ENCODE measurements at regions not wholly inside any gene's neighbourhood (a gene's known extent, or its start where the extent isn't known, plus 50 kb on each side); places are given as distances from the start of the nearest gene placed in this dataset.

DNA sequence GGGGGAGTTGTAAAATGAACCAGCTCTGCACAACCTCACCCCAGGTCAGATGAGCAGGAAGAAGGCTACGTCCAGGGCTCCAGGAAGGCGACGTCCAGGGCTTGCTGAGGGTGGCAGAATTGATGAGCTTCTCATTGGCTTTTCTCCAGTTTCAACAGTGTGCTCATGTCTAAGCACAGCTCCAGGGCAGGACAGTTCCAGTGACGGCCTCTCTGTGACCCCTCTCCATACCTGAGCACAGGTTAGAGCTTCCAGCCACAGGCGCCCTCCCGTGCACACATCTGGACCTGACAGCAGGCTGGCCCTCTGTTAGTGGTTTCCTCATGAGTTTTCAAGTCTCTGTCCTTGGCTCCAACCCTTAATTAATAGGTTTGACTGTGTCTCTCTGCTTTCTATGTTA, 327.6 kb downstream of the ZNF516 start:
- Mint-ChIP-seq H3K27ac (no peak overlapping the region), H3K36me3 (no peaks in the 10 kb centered on the region), H3K4me3 (no peak overlapping the region), H3K27me3 (peaks cover 1 to 3% of the 10 kb centered on the region in 2 donors), H3K9me3 (peaks cover 0 to 3% (median 0%) of the 10 kb centered on the region in 8 donors), H3K4me1 (no peaks in the 10 kb centered on the region)
- no peaks in the 10 kb centered on the region for H3K9me3 ChIP-seq (ENCODE audit: control insufficient read depth in 1 of 2, low read length in 2 of 2)
- DNase-seq: no peak
- H3K27me3 ChIP-seq (ENCODE audit: insufficient read depth, low read length): no peaks in the 10 kb centered on the region
- no peaks in the 10 kb centered on the region for H3K36me3 ChIP-seq (ENCODE audit: insufficient read depth, low read length)
- H3K4me1 ChIP-seq (ENCODE audit: insufficient read depth, low read length): no peaks in the 10 kb centered on the region
- ChIA-PET CTCF (ENCODE audit: partially characterized antibody) (no interaction called here), POLR2A (ENCODE audit: partially characterized antibody) (no interaction called here)
- H3K27ac ChIP-seq (ENCODE audit: low read depth, low read length): no peak overlapping the region
- intact Hi-C loops (cut with micrococcal nuclease): no loop called here
- no peak overlapping the region for H3K4me3 ChIP-seq (ENCODE audit: low read length in 2 of 2)

DNA sequence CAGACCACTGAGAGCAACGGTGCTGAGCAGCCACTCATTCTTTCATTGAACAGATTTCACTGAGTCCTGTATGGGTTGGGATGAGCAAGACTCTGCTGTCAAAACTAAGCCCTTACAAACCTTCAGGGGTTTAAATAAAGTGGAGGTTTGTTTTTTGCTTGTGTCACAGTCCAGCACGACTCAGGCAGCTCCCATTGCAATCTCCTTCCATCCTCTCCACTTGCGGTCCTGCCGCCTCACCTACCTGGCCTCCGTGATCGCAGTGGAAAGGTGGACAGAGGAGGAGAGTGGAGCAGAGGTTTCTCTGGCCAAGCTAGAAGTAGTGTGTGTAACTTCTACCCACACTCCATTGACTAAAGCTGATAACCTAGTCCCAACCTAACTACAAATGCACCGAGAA, 332.2 kb downstream of the ZNF516 start:
- no peak overlapping the region for H3K4me3 Mint-ChIP-seq
- Histone ChIP-seq H3K4me3 (ENCODE audit: low read length in 2 of 2) (no peak overlapping the region), H3K9me3 (ENCODE audit: control insufficient read depth in 1 of 2, low read length in 2 of 2) (no peaks in the 10 kb centered on the region), H3K36me3 (ENCODE audit: insufficient read depth, low read length) (no peaks in the 10 kb centered on the region), H3K27me3 (ENCODE audit: insufficient read depth, low read length) (no peaks in the 10 kb centered on the region), H3K27ac (ENCODE audit: low read depth, low read length) (no peak overlapping the region), H3K4me1 (ENCODE audit: insufficient read depth, low read length) (no peaks in the 10 kb centered on the region)
- no peaks in the 10 kb centered on the region for H3K4me1 Mint-ChIP-seq
- DNase-seq: no peak
- intact Hi-C loops (cut with micrococcal nuclease): no loop called here
- H3K27me3 Mint-ChIP-seq: peaks cover 0 to 3% of the 10 kb centered on the region in 2 donors
- H3K27ac Mint-ChIP-seq: no peak overlapping the region
- CTCF ChIA-PET (ENCODE audit: partially characterized antibody): no interaction called here
- no peaks in the 10 kb centered on the region for H3K36me3 Mint-ChIP-seq
- peaks cover 0 to 3% (median 0%) of the 10 kb centered on the region in 8 donors for H3K9me3 Mint-ChIP-seq
- POLR2A ChIA-PET (ENCODE audit: partially characterized antibody): no interaction called here

DNA sequence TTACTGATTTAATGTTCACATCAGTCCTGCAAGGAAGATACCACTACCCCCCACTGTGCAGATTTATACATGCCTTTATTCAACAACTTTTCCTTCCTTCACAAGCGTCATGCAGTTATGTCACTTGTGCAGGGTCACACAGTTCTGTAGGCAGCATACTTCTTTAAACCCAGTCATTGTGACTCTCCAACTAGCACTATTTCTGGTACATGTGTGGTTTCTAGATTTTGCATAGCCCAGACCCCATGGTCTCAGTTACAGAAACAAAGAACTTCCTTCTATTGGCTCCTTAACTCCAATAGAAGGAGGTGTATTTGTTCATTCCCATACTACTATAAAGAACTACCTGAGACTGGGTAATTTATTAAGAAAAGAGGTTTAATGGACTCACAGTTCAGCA, 333.1 kb downstream of the ZNF516 start:
- Histone ChIP-seq H3K9me3 (ENCODE audit: control insufficient read depth in 1 of 2, low read length in 2 of 2) (no peaks in the 10 kb centered on the region), H3K27me3 (ENCODE audit: insufficient read depth, low read length) (no peaks in the 10 kb centered on the region), H3K4me1 (ENCODE audit: insufficient read depth, low read length) (no peaks in the 10 kb centered on the region), H3K27ac (ENCODE audit: low read depth, low read length) (no peak overlapping the region), H3K4me3 (ENCODE audit: low read length in 2 of 2) (no peak overlapping the region), H3K36me3 (ENCODE audit: insufficient read depth, low read length) (no peaks in the 10 kb centered on the region)
- peaks cover 0 to 3% (median 0%) of the 10 kb centered on the region in 8 donors for H3K9me3 Mint-ChIP-seq
- ChIA-PET POLR2A (ENCODE audit: partially characterized antibody) (no interaction called here), CTCF (ENCODE audit: partially characterized antibody) (no interaction called here)
- no peak overlapping the region for H3K27ac Mint-ChIP-seq
- no peak for DNase-seq
- H3K36me3 Mint-ChIP-seq: no peaks in the 10 kb centered on the region
- intact Hi-C loops (cut with micrococcal nuclease): no loop called here
- no peaks in the 10 kb centered on the region for H3K4me1 Mint-ChIP-seq
- H3K27me3 Mint-ChIP-seq: peaks cover 0 to 3% of the 10 kb centered on the region in 2 donors
- no peak overlapping the region for H3K4me3 Mint-ChIP-seq

DNA sequence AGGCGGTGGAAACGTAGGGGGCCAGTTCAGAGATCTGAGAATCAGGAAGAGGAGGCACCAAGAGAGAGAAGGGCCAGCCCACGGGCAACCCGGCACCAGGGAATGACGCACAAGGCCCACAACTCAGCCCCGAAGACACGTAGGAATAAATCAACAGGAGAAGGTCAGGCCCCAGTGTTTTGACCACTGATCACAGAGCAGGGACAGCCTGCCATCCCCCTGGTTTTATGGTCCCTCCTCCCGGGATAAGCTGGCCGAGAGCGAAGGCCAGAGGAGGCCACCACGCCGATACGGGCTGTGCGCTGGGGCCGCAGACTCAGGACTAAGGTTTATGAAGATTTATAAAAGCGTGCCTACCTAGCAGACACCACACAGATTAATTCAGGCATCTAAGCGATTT, 341.4 kb downstream of the ZNF516 start:
- Mint-ChIP-seq H3K4me1 (no peaks in the 10 kb centered on the region), H3K36me3 (no peaks in the 10 kb centered on the region), H3K4me3 (no peak overlapping the region), H3K27ac (no peak overlapping the region), H3K27me3 (peaks cover 0 to 2% of the 10 kb centered on the region in 2 donors), H3K9me3 (peaks cover 0 to 4% (median 0%) of the 10 kb centered on the region in 8 donors)
- Histone ChIP-seq H3K9me3 (ENCODE audit: control insufficient read depth in 1 of 2, low read length in 2 of 2) (no peaks in the 10 kb centered on the region), H3K4me3 (ENCODE audit: low read length in 2 of 2) (no peak overlapping the region), H3K27ac (ENCODE audit: low read depth, low read length) (no peak overlapping the region), H3K4me1 (ENCODE audit: insufficient read depth, low read length) (no peaks in the 10 kb centered on the region), H3K36me3 (ENCODE audit: insufficient read depth, low read length) (no peaks in the 10 kb centered on the region), H3K27me3 (ENCODE audit: insufficient read depth, low read length) (no peaks in the 10 kb centered on the region)
- POLR2A ChIA-PET (ENCODE audit: partially characterized antibody): no interaction called here
- intact Hi-C loops (cut with micrococcal nuclease): no loop called here
- no peak for DNase-seq
- CTCF ChIA-PET (ENCODE audit: partially characterized antibody): no interaction called here

DNA sequence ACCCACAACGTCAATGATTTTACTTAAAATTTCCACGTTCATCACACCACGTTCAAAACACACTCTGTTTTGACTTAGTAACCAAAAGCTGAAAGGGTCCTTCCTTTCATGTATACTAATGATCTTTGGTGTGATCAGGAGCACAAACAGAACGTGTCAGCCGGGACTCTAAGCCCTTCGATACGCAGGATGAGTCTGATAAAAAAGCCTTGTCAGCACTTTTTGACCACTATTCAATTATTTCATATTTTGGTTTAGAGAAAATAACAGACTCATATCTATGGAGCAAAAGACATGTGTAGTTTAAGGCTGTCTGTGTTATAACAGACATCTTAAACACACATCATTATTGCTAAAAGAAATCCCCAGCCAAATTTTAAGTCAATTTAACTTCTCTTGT, 345.3 kb downstream of the ZNF516 start:
- H3K9me3 ChIP-seq (ENCODE audit: control insufficient read depth in 1 of 2, low read length in 2 of 2): no peaks in the 10 kb centered on the region
- Mint-ChIP-seq H3K4me3 (no peak overlapping the region), H3K4me1 (no peaks in the 10 kb centered on the region), H3K36me3 (no peaks in the 10 kb centered on the region), H3K9me3 (peaks cover 0 to 4% (median 0%) of the 10 kb centered on the region in 8 donors), H3K27ac (no peak overlapping the region), H3K27me3 (peaks cover 0 to 2% of the 10 kb centered on the region in 2 donors)
- CTCF ChIA-PET (ENCODE audit: partially characterized antibody): no interaction called here
- no peak overlapping the region for H3K4me3 ChIP-seq (ENCODE audit: low read length in 2 of 2)
- no peaks in the 10 kb centered on the region for H3K27me3 ChIP-seq (ENCODE audit: insufficient read depth, low read length)
- no peaks in the 10 kb centered on the region for H3K4me1 ChIP-seq (ENCODE audit: insufficient read depth, low read length)
- no peak overlapping the region for H3K27ac ChIP-seq (ENCODE audit: low read depth, low read length)
- DNase-seq: no peak
- H3K36me3 ChIP-seq (ENCODE audit: insufficient read depth, low read length): no peaks in the 10 kb centered on the region
- POLR2A ChIA-PET (ENCODE audit: partially characterized antibody): no interaction called here
- intact Hi-C loops (cut with micrococcal nuclease): no loop called here

DNA sequence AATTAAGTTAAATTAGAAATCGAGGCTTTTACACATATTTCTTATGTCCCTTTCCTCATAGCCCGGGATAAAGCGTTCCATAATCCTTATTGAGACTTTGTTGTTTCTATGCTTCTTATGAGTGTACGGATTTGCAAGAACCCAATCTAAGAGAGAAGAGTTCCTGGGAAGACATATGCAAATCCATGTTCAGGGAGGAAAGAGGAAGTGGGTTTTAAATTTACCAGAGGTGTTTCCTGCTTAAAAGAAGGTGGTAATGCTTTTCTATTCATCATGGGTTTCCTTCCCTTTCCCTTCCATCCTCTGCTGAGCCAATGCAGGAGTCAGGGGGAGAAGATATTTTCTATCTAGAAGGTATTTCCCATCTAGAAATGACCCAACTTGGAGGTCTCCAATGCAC, 345.8 kb downstream of the ZNF516 start:
- H3K4me3 ChIP-seq (ENCODE audit: low read length in 2 of 2): no peak overlapping the region
- Mint-ChIP-seq H3K27me3 (peaks cover 0 to 2% of the 10 kb centered on the region in 2 donors), H3K36me3 (no peaks in the 10 kb centered on the region), H3K27ac (no peak overlapping the region), H3K4me3 (no peak overlapping the region), H3K9me3 (peaks cover 0 to 4% (median 0%) of the 10 kb centered on the region in 8 donors), H3K4me1 (no peaks in the 10 kb centered on the region)
- ChIA-PET POLR2A (ENCODE audit: partially characterized antibody) (no interaction called here), CTCF (ENCODE audit: partially characterized antibody) (no interaction called here)
- H3K9me3 ChIP-seq (ENCODE audit: control insufficient read depth in 1 of 2, low read length in 2 of 2): no peaks in the 10 kb centered on the region
- no peaks in the 10 kb centered on the region for H3K27me3 ChIP-seq (ENCODE audit: insufficient read depth, low read length)
- H3K27ac ChIP-seq (ENCODE audit: low read depth, low read length): no peak overlapping the region
- DNase-seq: no peak
- intact Hi-C loops (cut with micrococcal nuclease): no loop called here
- no peaks in the 10 kb centered on the region for H3K4me1 ChIP-seq (ENCODE audit: insufficient read depth, low read length)
- H3K36me3 ChIP-seq (ENCODE audit: insufficient read depth, low read length): no peaks in the 10 kb centered on the region

DNA sequence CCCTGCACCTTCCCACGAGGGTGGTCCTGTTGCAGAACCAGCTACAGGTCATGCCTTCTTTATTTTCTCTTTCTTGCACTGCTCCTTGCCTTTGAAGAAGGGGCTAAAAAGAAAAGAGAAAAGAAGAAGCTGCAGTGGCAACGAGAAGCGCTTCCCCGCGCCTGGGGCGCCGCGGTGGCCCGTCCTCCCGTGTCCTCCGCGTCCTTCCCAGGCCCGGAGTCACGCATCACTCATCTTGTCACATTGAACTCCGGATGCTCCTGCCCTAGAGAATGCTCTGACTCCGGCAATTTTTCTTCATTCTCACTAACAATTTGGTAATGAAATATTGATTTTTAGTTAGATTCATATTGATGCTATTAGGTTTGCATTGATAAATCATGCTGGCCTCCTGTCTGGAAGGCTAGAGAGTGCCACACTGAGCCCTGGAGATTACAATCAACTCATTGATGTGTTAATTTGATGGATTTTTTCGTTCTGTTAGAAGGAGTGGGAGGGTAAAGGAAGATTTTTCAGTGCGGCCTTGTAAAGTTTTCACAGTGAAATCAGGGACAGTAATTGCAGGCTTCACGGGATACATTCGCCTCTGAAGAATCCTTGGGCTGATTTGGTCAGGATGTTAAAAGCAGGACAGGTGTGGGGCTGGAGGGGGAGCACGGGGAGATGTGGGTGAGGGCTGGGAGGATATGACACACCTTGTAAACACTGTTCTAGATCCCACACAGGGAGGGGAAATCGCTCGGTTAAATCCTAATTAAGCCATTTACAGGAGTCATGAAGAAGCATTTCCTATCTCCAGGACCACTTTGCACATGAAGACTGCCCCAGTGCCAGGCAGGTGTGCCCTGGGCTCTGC, 349.3 kb downstream of the ZNF516 start:
- intact Hi-C loops (cut with micrococcal nuclease): no loop called here
- Histone ChIP-seq H3K27me3 (ENCODE audit: insufficient read depth, low read length) (no peaks in the 10 kb centered on the region), H3K36me3 (ENCODE audit: insufficient read depth, low read length) (no peaks in the 10 kb centered on the region), H3K27ac (ENCODE audit: low read depth, low read length) (no peak overlapping the region), H3K4me1 (ENCODE audit: insufficient read depth, low read length) (no peaks in the 10 kb centered on the region), H3K9me3 (ENCODE audit: control insufficient read depth in 1 of 2, low read length in 2 of 2) (no peaks in the 10 kb centered on the region), H3K4me3 (ENCODE audit: low read length in 2 of 2) (no peak overlapping the region)
- Mint-ChIP-seq H3K4me3 (no peak overlapping the region), H3K4me1 (no peaks in the 10 kb centered on the region), H3K27ac (no peak overlapping the region), H3K27me3 (no peaks in the 10 kb centered on the region), H3K9me3 (peaks cover 0 to 2% (median 0%) of the 10 kb centered on the region in 8 donors), H3K36me3 (no peaks in the 10 kb centered on the region)
- CTCF ChIA-PET (ENCODE audit: partially characterized antibody): no interaction called here
- POLR2A ChIA-PET (ENCODE audit: partially characterized antibody): no interaction called here
- DNase-seq: no peak
